NCI-H146 treated with DMSO at 0.1 percent for 48 hours (cell line): ENCODE measurements at regions not wholly inside any gene's neighbourhood (a gene's known extent, or its start where the extent isn't known, plus 50 kb on each side); places are given as distances from the start of the nearest gene placed in this dataset.
"Not testable (repeated sequence)": the region's sequence is repeated elsewhere in the genome, so short reads cannot be mapped to it uniquely, and the experiment has no call there.

Experiments used
- DNase-seq: peaks from one replicate; lab custom pipeline; 2025; ENCODE audit not compliant: unreplicated experiment; lab: John Stamatoyannopoulos, UW

DNA sequence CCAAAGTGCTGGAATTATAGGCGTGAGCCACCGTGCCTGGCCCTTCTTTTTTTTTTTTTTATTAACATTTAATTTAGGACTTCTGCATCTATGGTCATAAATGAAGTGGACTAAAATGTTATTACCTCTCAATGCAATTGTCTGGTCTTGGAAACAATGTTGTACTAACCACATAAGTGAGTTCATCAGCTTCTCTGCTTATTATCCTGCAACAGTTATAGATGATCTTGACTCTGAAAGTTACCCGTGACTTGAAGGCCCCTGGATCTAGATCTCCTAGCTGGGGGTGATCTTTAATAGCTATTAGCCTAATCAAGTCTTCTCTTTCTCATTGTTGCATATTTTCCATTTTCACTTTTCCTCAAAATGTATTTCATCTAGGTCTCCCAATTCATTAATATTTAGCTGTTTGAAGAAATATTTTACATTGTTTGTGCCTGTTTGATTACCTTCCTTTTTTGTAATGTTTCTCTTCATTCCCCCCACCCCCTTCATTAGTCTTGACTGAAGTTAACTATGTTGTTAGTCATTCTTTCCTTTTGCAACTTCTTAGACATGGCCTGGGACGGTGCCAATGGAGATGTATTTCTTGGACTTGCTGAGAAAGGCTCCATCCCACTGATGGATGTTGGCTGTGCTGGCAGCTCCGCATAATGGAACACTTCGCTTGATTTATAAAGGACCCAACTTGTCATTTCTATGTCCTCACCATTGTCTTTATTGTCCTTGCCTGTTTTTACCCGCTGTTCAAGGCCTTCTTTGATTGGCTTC, 141.6 kb upstream of the RIOK3 start:
- DNase-seq: no peak

DNA sequence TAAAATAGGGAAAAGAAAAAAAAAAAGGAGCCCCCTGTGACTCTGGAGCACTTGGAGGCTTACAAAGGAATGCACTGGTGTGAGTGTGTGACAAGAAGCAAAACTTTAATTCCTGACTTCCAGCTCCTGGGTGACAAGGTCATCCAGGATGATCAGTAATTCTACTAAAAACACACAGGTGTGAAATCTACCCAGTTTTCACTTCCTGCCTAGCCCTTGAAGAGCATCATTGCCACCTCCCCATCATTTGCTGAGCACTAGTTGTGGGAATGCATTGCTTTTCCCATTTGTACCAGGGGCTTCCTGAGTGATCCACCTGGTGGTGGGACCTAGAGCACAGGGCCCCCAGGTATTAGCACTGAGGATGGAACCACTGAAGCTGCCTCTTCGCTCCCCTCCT, 139.7 kb upstream of the RIOK3 start:
- DNase-seq: no peak

DNA sequence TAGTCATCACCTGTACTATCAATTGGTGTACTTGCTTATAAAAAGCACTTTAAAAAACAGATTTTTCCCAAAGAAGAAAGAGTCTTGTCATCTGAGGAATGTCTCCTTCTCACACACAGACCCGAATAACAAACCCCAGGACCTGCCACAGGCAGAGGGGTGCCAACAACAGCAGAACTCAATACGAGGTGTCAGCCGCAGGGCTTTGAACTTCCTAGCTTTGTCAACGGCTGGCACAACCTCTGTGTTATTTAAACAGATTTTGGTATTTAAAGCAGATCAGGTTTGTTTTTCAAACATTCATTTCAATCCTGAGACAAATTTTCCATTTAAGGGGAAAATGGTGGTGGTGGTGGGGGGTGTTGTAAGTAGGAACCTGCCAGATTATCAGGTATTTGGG, 138.4 kb upstream of the RIOK3 start:
- DNase-seq: no peak

DNA sequence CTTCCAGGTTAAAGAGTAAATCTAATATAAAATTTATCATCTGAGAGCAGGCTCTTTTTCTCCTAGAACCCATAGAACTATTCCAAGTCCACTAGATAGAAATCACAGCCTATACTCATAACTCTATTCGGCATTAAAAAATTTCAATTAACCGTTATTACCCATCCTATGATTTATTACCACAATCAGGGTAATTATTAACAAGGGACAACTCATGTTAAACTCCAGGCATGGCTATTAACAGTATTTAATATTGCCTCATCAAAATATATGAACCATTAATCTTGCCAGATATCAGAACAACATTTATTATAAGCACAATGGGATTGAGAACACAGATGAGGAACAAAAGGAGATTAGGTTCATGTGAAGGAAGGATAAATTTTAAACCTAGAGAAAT, 136.8 kb upstream of the RIOK3 start:
- DNase-seq: no peak

DNA sequence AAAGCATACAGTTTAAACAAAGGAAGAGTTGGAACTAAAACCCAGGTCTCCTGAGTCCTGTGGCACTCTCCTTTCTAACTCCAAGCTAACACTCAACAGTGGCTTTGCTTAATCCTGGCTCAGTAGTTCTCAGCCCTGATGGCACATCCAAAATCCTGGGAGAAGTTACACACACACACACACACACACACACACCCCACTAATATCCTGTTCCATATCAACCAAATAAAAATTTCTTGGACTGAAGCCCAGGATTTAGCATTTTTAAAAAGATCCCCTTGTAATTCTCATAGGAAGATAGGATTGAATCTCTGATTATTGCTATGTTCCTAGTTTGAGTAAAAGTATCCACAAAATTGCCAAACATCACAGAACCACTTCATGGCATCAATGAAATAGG, 136.1 kb upstream of the RIOK3 start:
- no peak for DNase-seq

DNA sequence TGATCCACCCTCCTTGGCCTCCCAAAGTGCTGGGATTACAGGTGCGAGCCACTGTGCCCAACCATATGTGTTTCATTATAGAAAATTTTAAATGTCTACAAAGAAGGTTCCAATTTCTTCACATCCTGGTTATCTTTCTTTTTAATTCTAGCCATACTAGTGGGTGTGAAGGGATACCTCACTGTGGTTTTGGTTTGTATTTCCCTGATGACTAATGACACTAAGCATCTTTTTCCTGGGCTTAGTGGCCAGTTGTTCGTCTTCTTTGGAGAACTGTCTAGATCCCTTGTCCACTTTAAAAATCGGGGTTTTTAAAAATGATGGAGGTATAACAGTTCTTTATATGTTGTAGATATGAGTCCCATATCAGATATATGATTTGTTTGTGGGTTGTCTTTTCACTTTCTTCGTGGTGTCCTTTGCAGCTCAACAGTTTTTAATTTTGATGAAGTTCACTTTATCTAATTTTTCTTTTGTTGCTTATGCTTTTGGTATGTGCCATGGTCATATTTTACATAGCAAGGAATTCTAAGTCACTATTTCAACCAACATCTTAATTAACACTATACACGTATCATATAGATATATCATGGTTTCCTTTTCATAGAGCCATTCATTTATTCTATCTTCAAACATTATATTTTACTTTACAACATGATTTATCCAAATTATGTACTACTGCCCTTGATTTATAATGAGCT, 135.0 kb upstream of the RIOK3 start:
- no peak for DNase-seq

GRCh38 chr18:23320709-23321236, 132.3 kb upstream of the RIOK3 start:
- no peak for DNase-seq

- DNase-seq: no peak
Observed at GRCh38 chr18:23321996-23322395, 131.1 kb upstream of the RIOK3 start.

- DNase-seq: no peak
Observed at GRCh38 chr18:23324056-23324811, 128.9 kb upstream of the RIOK3 start.

- DNase-seq: no peak
Observed at GRCh38 chr18:23324861-23325260, 128.2 kb upstream of the RIOK3 start.

DNA sequence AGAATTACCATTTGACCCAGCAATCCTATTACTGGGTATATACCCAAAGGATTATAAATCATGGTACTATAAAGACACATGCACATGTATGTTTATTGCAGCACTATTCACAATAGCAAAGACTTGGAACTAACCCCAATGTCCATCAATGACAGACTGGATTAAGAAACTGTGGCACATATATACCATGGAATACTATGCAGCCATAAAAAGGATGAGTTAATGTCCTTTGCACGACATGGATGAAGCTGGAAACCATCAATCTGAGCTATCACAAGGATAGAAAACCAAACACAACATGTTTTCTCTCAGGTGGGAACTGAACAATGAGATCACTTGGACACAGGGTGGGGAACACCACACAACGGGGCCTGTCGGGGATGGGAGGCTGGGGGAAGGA, 123.4 kb upstream of the RIOK3 start:
- not testable (repeated sequence) for DNase-seq

- peak; percentile 39 for DNase-seq
Observed at GRCh38 chr18:23330423-23330822, 122.7 kb upstream of the RIOK3 start.

DNA sequence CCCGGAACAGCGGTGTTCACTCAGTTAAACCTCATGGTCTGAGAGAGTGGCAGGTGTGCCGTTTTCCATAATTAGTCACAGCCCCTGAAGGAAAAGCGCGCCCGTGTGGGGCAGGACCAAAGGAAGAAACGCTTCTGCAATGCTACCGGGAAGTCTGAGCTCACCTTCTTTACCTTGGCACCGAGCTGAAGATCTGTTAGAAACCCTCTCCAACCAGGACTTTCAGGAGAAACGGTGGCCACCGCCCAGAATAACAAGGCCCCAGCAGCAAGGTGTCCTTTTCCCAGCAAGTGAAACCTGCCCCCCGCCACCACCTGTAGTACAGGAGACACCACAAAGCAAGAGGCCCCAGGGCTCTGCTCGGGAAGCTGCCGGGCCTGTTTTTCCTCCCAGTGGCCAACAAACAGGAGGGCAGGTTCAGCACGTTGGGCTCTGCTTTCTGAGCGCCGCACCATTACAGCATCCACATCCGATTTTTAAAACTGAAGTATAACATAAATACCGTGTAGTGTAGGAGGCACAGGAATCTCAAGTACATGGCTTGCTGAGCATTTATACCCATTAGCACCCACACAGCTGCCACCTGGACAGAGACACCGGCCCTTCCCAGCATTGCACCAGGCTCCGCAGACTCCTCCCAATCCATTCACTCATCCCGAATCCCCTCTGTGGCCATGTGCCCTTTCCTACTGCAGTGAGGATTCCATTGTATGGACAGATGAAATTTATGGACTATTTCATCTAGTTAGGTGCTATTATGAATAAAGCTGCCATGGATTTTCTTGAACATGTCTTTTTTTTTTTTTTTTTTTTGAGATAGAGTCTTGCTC, 121.8 kb upstream of the RIOK3 start:
- DNase-seq: peak; percentile 90

DNA sequence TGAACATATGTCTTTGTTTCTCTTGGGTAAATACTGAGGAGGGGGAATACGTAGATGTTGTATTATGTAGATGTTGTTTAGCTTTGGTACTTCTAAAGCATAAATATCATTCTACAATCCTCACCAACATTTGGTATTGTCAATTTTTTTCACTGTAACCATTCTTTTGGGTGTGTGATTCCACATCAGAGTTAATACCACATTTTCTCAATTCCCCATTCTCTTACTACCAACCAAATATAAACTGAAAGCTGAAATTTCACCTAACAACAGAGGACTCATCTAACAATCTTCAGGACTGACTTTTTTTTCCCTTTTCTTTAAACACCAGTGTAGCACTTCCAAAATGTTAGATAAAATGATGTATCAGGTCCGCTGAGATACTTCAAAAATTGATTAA, 120.7 kb upstream of the RIOK3 start:
- no peak for DNase-seq

GRCh38 chr18:23333827-23334226, 119.3 kb upstream of the RIOK3 start:
- no peak for DNase-seq

- DNase-seq: no peak
Observed at GRCh38 chr18:23334569-23334968, 118.5 kb upstream of the RIOK3 start.

DNA sequence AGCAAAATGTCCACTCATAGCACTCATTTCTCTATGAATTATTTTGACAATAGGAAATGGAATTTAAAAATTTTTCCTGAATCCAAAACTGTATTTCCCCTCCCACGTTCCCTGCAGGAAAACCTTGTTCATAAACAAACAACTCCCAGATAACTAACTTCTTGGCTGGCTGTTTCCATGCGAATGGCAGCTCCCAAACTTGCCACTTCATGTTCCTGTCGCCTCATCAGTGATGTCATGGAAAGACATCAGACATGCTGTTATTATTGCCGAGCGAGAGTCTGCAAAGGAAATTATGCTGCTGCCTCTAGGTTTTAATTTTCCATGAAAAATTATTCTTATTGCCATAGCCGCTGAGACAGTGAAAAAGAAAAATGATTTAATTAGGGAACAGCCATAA, 117.0 kb upstream of the RIOK3 start:
- DNase-seq: no peak

GRCh38 chr18:23337599-23338444, 115.3 kb upstream of the RIOK3 start:
- peak; percentile 83 for DNase-seq

GRCh38 chr18:23340661-23341060, 112.4 kb upstream of the RIOK3 start:
- DNase-seq: no peak

- no peak for DNase-seq
Observed at GRCh38 chr18:23341383-23341782, 111.7 kb upstream of the RIOK3 start.
